Activated CD8-positive, alpha-beta memory T cell treated with anti-CD3 and anti-CD28 coated beads, Interleukin-2, amount 50 U/mL, for 1 hour (primary cell): ENCODE measurements at regions not wholly inside any gene's neighbourhood (a gene's known extent, or its start where the extent isn't known, plus 50 kb on each side); places are given as distances from the start of the nearest gene placed in this dataset.

Source experiments
- DNase-seq: peaks from one replicate; pipeline ENCODE4 v3.0.0-alpha.2; 2020; ENCODE audit errors: extremely low read depth

GRCh38 chr12:59839514-59839913 lies 243.7 kb downstream of the SLC16A7 start:
- DNase-seq = no peak

- DNase-seq = no peak
These were observed 247.5 kb downstream of the SLC16A7 start for GRCh38 chr12:59843260-59843843.

GRCh38 chr12:59844750-59845149 lies 248.9 kb downstream of the SLC16A7 start:
- DNase-seq = no peak

- no peak for DNase-seq
These were observed 249.5 kb downstream of the SLC16A7 start for GRCh38 chr12:59845293-59845692.

- no peak for DNase-seq
These were observed 251.3 kb downstream of the SLC16A7 start for GRCh38 chr12:59847127-59847526.

- no peak for DNase-seq
These were observed 254.4 kb downstream of the SLC16A7 start for GRCh38 chr12:59850268-59850667.

GRCh38 chr12:59858508-59859170 lies 262.8 kb downstream of the SLC16A7 start:
- no peak for DNase-seq

- DNase-seq = no peak
These were observed 263.3 kb downstream of the SLC16A7 start for GRCh38 chr12:59859171-59859510.

GRCh38 chr12:59861635-59862034 lies 265.8 kb downstream of the SLC16A7 start:
- no peak for DNase-seq

- no peak for DNase-seq
These were observed 271.2 kb downstream of the SLC16A7 start for GRCh38 chr12:59867055-59867454.

GRCh38 chr12:59867689-59868088 lies 271.9 kb downstream of the SLC16A7 start:
- no peak for DNase-seq

GRCh38 chr12:59871779-59872178 lies 275.9 kb downstream of the SLC16A7 start:
- no peak for DNase-seq

GRCh38 chr12:59873136-59873535 lies 277.3 kb downstream of the SLC16A7 start:
- no peak for DNase-seq

- DNase-seq = no peak
These were observed 279.0 kb downstream of the SLC16A7 start for GRCh38 chr12:59874781-59875180.

GRCh38 chr12:59886131-59886733 lies 290.4 kb downstream of the SLC16A7 start:
- no peak for DNase-seq

- DNase-seq = no peak
These were observed 291.3 kb downstream of the SLC16A7 start for GRCh38 chr12:59887178-59887577.

- no peak for DNase-seq
These were observed 295.2 kb downstream of the SLC16A7 start for GRCh38 chr12:59890896-59891579.

- no peak for DNase-seq
These were observed 299.4 kb downstream of the SLC16A7 start for GRCh38 chr12:59895166-59895775.

- no peak for DNase-seq
These were observed 309.2 kb downstream of the SLC16A7 start for GRCh38 chr12:59904874-59905521.

GRCh38 chr12:59911516-59911915 lies 315.7 kb downstream of the SLC16A7 start:
- no peak for DNase-seq

- DNase-seq = no peak
These were observed 321.2 kb downstream of the SLC16A7 start for GRCh38 chr12:59916988-59917387.

GRCh38 chr12:59927032-59927431 lies 331.2 kb downstream of the SLC16A7 start:
- no peak for DNase-seq
